ENCODE measurements at regions not wholly inside any gene's neighbourhood (a gene's known extent, or its start where the extent isn't known, plus 50 kb on each side); places are given as distances from the start of the nearest gene placed in this dataset.
A peak's percentile ranks its signal among the peaks of the same experiment; 100 is the strongest.

GRCh38 chr3:31008994-31009393 is 114.5 kb upstream of the GADL1 start:
- no peak overlapping the region for H3K27ac ChIP-seq
- H2AFZ ChIP-seq: no peak overlapping the region
- no peaks in the 10 kb centered on the region for H3K9me3 ChIP-seq (ENCODE audit: control insufficient read depth, low read length)
- no peaks in the 10 kb centered on the region for H3K36me3 ChIP-seq (ENCODE audit: control insufficient read depth, insufficient read depth, low read length)
- no peak overlapping the region for H3K9ac ChIP-seq
- no peaks in the 10 kb centered on the region for H3K79me2 ChIP-seq
- TF ChIP-seq CTCF (IDR thresholded peaks at IDR 0.05): no peak
- H3K4me1 ChIP-seq: peaks cover 11% of the 10 kb centered on the region
- no peak overlapping the region for H3K4me2 ChIP-seq (ENCODE audit: low read length)
- H3K4me3 ChIP-seq (ENCODE audit: low read depth, low read length): no peak overlapping the region
- no peaks in the 10 kb centered on the region for H3K27me3 ChIP-seq (ENCODE audit: control insufficient read depth, insufficient read depth, low read length)

- no peaks in the 10 kb centered on the region for H3K27me3 ChIP-seq (ENCODE audit: control insufficient read depth, insufficient read depth, low read length)
- no peaks in the 10 kb centered on the region for H3K9me3 ChIP-seq (ENCODE audit: control insufficient read depth, low read length)
- no peak overlapping the region for H3K4me3 ChIP-seq (ENCODE audit: low read depth, low read length)
- no peaks in the 10 kb centered on the region for H3K36me3 ChIP-seq (ENCODE audit: control insufficient read depth, insufficient read depth, low read length)
- TF ChIP-seq CTCF (IDR thresholded peaks at IDR 0.05): no peak
- H2AFZ ChIP-seq: peak overlapping the region; percentile 47
- no peak overlapping the region for H3K4me2 ChIP-seq (ENCODE audit: low read length)
- H3K79me2 ChIP-seq: no peaks in the 10 kb centered on the region
- H3K4me1 ChIP-seq: peaks cover 5% of the 10 kb centered on the region
- H3K27ac ChIP-seq: no peak overlapping the region
- no peak overlapping the region for H3K9ac ChIP-seq
Observed at GRCh38 chr3:31009881-31010280, 115.4 kb upstream of the GADL1 start.

GRCh38 chr3:31010491-31010890 is 116.0 kb upstream of the GADL1 start:
- Histone ChIP-seq H3K27ac (no peak overlapping the region), H3K4me2 (ENCODE audit: low read length) (no peak overlapping the region), H3K9me3 (ENCODE audit: control insufficient read depth, low read length) (no peaks in the 10 kb centered on the region), H3K79me2 (no peaks in the 10 kb centered on the region), H3K4me3 (ENCODE audit: low read depth, low read length) (no peak overlapping the region), H2AFZ (no peak overlapping the region), H3K36me3 (ENCODE audit: control insufficient read depth, insufficient read depth, low read length) (no peaks in the 10 kb centered on the region), H3K27me3 (ENCODE audit: control insufficient read depth, insufficient read depth, low read length) (no peaks in the 10 kb centered on the region), H3K4me1 (peaks cover 5% of the 10 kb centered on the region), H3K9ac (no peak overlapping the region)
- no peak for TF ChIP-seq CTCF (IDR thresholded peaks at IDR 0.05)

- Histone ChIP-seq H3K9ac (no peak overlapping the region), H3K4me3 (ENCODE audit: low read depth, low read length) (no peak overlapping the region), H3K4me2 (ENCODE audit: low read length) (no peak overlapping the region), H3K79me2 (no peaks in the 10 kb centered on the region), H2AFZ (no peak overlapping the region), H3K4me1 (peaks cover 5% of the 10 kb centered on the region), H3K36me3 (ENCODE audit: control insufficient read depth, insufficient read depth, low read length) (no peaks in the 10 kb centered on the region), H3K9me3 (ENCODE audit: control insufficient read depth, low read length) (no peaks in the 10 kb centered on the region), H3K27me3 (ENCODE audit: control insufficient read depth, insufficient read depth, low read length) (no peaks in the 10 kb centered on the region), H3K27ac (no peak overlapping the region)
- TF ChIP-seq CTCF (IDR thresholded peaks at IDR 0.05): no peak
Observed at GRCh38 chr3:31011380-31011779, 116.9 kb upstream of the GADL1 start.

GRCh38 chr3:31013090-31013489 is 118.6 kb upstream of the GADL1 start:
- no peak overlapping the region for H2AFZ ChIP-seq
- no peak overlapping the region for H3K4me3 ChIP-seq (ENCODE audit: low read depth, low read length)
- H3K9me3 ChIP-seq (ENCODE audit: control insufficient read depth, low read length): no peaks in the 10 kb centered on the region
- no peaks in the 10 kb centered on the region for H3K36me3 ChIP-seq (ENCODE audit: control insufficient read depth, insufficient read depth, low read length)
- no peaks in the 10 kb centered on the region for H3K79me2 ChIP-seq
- no peak overlapping the region for H3K27ac ChIP-seq
- TF ChIP-seq CTCF (IDR thresholded peaks at IDR 0.05): no peak
- peaks cover 5% of the 10 kb centered on the region for H3K4me1 ChIP-seq
- H3K4me2 ChIP-seq (ENCODE audit: low read length): no peak overlapping the region
- H3K9ac ChIP-seq: no peak overlapping the region
- no peaks in the 10 kb centered on the region for H3K27me3 ChIP-seq (ENCODE audit: control insufficient read depth, insufficient read depth, low read length)

Data from parathyroid adenoma (tissue), 2 donors.